ENCODE measurements at regions not wholly inside any gene's neighbourhood (a gene's known extent, or its start where the extent isn't known, plus 50 kb on each side); places are given as distances from the start of the nearest gene placed in this dataset.
A peak's percentile ranks its signal among the peaks of the same experiment; 100 is the strongest.

- Mint-ChIP-seq H3K4me3 (no peak overlapping the region), H3K27ac (peak overlapping the region; percentile 53), H3K9me3 (no peaks in the 10 kb centered on the region), H3K27me3 (ENCODE audit: low read depth) (peaks cover 2% of the 10 kb centered on the region), H3K4me1 (peaks cover 21% of the 10 kb centered on the region), H3K36me3 (no peaks in the 10 kb centered on the region)
- TF ChIP-seq, protein P1, sequence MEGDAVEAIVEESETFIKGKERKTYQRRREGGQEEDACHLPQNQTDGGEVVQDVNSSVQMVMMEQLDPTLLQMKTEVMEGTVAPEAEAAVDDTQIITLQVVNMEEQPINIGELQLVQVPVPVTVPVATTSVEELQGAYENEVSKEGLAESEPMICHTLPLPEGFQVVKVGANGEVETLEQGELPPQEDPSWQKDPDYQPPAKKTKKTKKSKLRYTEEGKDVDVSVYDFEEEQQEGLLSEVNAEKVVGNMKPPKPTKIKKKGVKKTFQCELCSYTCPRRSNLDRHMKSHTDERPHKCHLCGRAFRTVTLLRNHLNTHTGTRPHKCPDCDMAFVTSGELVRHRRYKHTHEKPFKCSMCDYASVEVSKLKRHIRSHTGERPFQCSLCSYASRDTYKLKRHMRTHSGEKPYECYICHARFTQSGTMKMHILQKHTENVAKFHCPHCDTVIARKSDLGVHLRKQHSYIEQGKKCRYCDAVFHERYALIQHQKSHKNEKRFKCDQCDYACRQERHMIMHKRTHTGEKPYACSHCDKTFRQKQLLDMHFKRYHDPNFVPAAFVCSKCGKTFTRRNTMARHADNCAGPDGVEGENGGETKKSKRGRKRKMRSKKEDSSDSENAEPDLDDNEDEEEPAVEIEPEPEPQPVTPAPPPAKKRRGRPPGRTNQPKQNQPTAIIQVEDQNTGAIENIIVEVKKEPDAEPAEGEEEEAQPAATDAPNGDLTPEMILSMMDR (IDR thresholded peaks at IDR 0.05; ENCODE audit: unreplicated experiment), result no peak
- DNase-seq (ENCODE audit: low spot score in 2 of 2, unreplicated experiment in 2 of 2), result no peak
These were observed 88.1 kb upstream of the CUX1 start for GRCh38 chr7:101729241-101729883.

- peaks cover 2% of the 10 kb centered on the region for H3K27me3 Mint-ChIP-seq (ENCODE audit: low read depth)
- TF ChIP-seq, protein P1 (IDR thresholded peaks at IDR 0.05; ENCODE audit: unreplicated experiment), result no peak
- H3K4me3 Mint-ChIP-seq, result no peak overlapping the region
- no peak overlapping the region for H3K27ac Mint-ChIP-seq
- H3K4me1 Mint-ChIP-seq, result peaks cover 28% of the 10 kb centered on the region
- DNase-seq (ENCODE audit: low spot score in 2 of 2, unreplicated experiment in 2 of 2), result no peak
- no peaks in the 10 kb centered on the region for H3K36me3 Mint-ChIP-seq
- no peaks in the 10 kb centered on the region for H3K9me3 Mint-ChIP-seq
These were observed 85.8 kb upstream of the CUX1 start for GRCh38 chr7:101731502-101732084.

DNA sequence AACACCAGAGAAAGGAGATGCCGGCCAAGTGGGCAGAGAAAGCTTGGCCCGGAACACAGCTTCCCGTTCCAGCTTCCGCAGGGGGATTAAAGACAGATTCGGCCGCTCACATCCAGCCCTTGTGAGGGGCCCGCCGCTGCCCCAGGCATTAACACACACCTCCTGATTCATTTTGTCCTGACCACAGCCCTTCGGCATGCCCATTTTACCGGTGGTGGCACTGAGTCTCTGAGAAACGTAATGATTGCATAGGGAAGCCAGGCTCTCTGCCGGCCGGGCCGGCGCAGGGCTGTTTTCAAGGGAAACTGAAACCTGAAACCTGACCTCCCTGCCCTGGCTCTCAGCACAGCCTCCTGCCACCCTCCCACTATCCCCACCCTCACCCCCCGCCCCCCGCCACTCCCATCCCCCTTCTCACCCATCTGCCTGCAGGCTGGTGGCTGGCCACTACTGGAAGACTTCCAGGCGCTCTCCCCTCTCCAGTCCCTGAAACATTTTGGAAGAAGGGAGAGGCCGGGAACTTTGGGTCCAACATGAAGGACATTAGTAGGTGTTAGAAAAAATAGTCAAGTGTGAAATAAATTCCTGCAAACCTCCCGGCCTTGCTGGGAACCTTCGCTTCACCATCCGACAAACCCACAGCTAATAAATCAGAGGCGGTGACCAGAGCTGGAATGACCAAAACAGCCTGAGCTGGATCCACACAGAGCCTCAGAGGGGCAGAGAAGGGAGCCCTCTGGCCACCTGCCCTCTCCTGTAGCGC lies 83.5 kb upstream of the CUX1 start:
- DNase-seq (ENCODE audit: low spot score in 2 of 2, unreplicated experiment in 2 of 2), result no peak
- TF ChIP-seq, protein P1 (IDR thresholded peaks at IDR 0.05; ENCODE audit: unreplicated experiment), result no peak
- Mint-ChIP-seq H3K9me3 (no peaks in the 10 kb centered on the region), H3K27me3 (ENCODE audit: low read depth) (peaks cover 2% of the 10 kb centered on the region), H3K27ac (no peak overlapping the region), H3K4me1 (peaks cover 28% of the 10 kb centered on the region), H3K36me3 (no peaks in the 10 kb centered on the region), H3K4me3 (no peak overlapping the region)

GRCh38 chr7:101736084-101736483 lies 81.3 kb upstream of the CUX1 start:
- Mint-ChIP-seq H3K4me3 (no peak overlapping the region), H3K36me3 (no peaks in the 10 kb centered on the region), H3K27me3 (ENCODE audit: low read depth) (peaks cover 3% of the 10 kb centered on the region), H3K4me1 (peaks cover 27% of the 10 kb centered on the region), H3K9me3 (no peaks in the 10 kb centered on the region), H3K27ac (no peak overlapping the region)
- no peak for DNase-seq (ENCODE audit: low spot score in 2 of 2, unreplicated experiment in 2 of 2)
- TF ChIP-seq, protein P1 (IDR thresholded peaks at IDR 0.05; ENCODE audit: unreplicated experiment), result no peak

- H3K27ac Mint-ChIP-seq, result no peak overlapping the region
- H3K4me3 Mint-ChIP-seq, result no peak overlapping the region
These were observed 77.5 kb upstream of the CUX1 start for GRCh38 chr7:101739775-101740398.

More at GRCh38 chr7:101739775-101740398, 77.5 kb upstream of the CUX1 start:
- H3K36me3 Mint-ChIP-seq, result no peaks in the 10 kb centered on the region
- H3K9me3 Mint-ChIP-seq, result no peaks in the 10 kb centered on the region
- peaks cover 15% of the 10 kb centered on the region for H3K4me1 Mint-ChIP-seq
- TF ChIP-seq, protein P1 (IDR thresholded peaks at IDR 0.05; ENCODE audit: unreplicated experiment), result no peak
- peaks cover 5% of the 10 kb centered on the region for H3K27me3 Mint-ChIP-seq (ENCODE audit: low read depth)
- no peak for DNase-seq (ENCODE audit: low spot score in 2 of 2, unreplicated experiment in 2 of 2)
